DND-41 (cell line): ENCODE measurements at regions not wholly inside any gene's neighbourhood (a gene's known extent, or its start where the extent isn't known, plus 50 kb on each side); places are given as distances from the start of the nearest gene placed in this dataset.

ENCODE experiments used
- EZH2 ChIP-seq: IDR thresholded peaks from 3 replicates; pipeline ENCODE4 v1.6.1; 2012; ENCODE audit warnings: borderline replicate concordance, low read depth, mild to moderate bottlenecking, moderate library complexity, low read length, inconsistent platforms; ENCODE audit not compliant: severe bottlenecking
- TF ChIP-seq, protein P1 (sequence below): IDR thresholded peaks from 2 replicates; pipeline ENCODE4 v1.5.1; 2012; ENCODE audit warnings: borderline replicate concordance, low read length, moderate library complexity, mild to moderate bottlenecking; ENCODE audit not compliant: poor library complexity, severe bottlenecking; ENCODE audit errors: extremely low read depth

DNA sequence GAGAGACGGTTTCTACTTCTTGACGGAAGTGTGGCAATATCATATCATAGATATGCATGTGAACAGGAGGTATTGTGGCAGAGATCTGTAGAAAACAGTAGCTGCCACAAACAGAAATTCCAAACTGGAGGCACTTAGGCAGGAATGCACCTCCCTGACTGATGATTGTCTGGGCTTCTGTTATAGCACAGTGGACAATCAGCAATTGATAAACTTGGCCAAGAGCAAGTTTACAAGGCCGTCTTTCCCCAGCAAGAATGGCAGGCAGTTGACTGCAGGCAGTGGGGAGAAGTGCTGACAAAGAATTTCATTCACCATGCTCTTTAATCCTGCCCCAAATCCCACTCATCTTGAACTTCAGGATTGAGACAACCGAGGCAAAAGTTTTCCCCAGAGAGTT is 114.4 kb upstream of the STOX2 start:
- TF ChIP-seq, protein P1, sequence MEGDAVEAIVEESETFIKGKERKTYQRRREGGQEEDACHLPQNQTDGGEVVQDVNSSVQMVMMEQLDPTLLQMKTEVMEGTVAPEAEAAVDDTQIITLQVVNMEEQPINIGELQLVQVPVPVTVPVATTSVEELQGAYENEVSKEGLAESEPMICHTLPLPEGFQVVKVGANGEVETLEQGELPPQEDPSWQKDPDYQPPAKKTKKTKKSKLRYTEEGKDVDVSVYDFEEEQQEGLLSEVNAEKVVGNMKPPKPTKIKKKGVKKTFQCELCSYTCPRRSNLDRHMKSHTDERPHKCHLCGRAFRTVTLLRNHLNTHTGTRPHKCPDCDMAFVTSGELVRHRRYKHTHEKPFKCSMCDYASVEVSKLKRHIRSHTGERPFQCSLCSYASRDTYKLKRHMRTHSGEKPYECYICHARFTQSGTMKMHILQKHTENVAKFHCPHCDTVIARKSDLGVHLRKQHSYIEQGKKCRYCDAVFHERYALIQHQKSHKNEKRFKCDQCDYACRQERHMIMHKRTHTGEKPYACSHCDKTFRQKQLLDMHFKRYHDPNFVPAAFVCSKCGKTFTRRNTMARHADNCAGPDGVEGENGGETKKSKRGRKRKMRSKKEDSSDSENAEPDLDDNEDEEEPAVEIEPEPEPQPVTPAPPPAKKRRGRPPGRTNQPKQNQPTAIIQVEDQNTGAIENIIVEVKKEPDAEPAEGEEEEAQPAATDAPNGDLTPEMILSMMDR = no peak
- no peak for TF ChIP-seq EZH2
